NCI-H82 (cell line): ENCODE measurements at regions not wholly inside any gene's neighbourhood (a gene's known extent, or its start where the extent isn't known, plus 50 kb on each side); places are given as distances from the start of the nearest gene placed in this dataset.

Experiments
- DNase-seq: peaks from one replicate; lab custom pipeline; 2025; lab: John Stamatoyannopoulos, UW

- DNase-seq: no peak
These were observed 946.6 kb downstream of the TFAP2A start for GRCh38 chr6:9468277-9468676.

- DNase-seq: no peak
These were observed 947.1 kb downstream of the TFAP2A start for GRCh38 chr6:9467741-9468140.

- DNase-seq: no peak
These were observed 950.3 kb downstream of the TFAP2A start for GRCh38 chr6:9464583-9464982.

GRCh38 chr6:9463311-9463710 is 951.6 kb downstream of the TFAP2A start:
- no peak for DNase-seq

- peak; percentile 29 for DNase-seq
These were observed 953.7 kb downstream of the TFAP2A start for GRCh38 chr6:9461188-9461587.

GRCh38 chr6:9458424-9458823 is 956.5 kb downstream of the TFAP2A start:
- DNase-seq: peak; percentile 98

- peak; percentile 98 for DNase-seq
These were observed 958.8 kb downstream of the TFAP2A start for GRCh38 chr6:9455864-9456658.

GRCh38 chr6:9439621-9440330 is 975.1 kb downstream of the TFAP2A start:
- no peak for DNase-seq

- no peak for DNase-seq
These were observed 977.0 kb downstream of the TFAP2A start for GRCh38 chr6:9437836-9438235.

- DNase-seq: no peak
These were observed 979.6 kb downstream of the TFAP2A start for GRCh38 chr6:9435281-9435680.

GRCh38 chr6:9431945-9432344 is 982.9 kb downstream of the TFAP2A start:
- DNase-seq: no peak

- no peak for DNase-seq
These were observed 986.3 kb downstream of the TFAP2A start for GRCh38 chr6:9428421-9429172.

- DNase-seq: no peak
These were observed 986.8 kb upstream of the SLC35B3 start for GRCh38 chr6:9422138-9422537.

GRCh38 chr6:9420316-9421015 is 985.1 kb upstream of the SLC35B3 start:
- no peak for DNase-seq

GRCh38 chr6:9417400-9417799 is 982.1 kb upstream of the SLC35B3 start:
- DNase-seq: no peak

- peak; percentile 82 for DNase-seq
These were observed 977.7 kb upstream of the SLC35B3 start for GRCh38 chr6:9412951-9413559.

- DNase-seq: peak; percentile 38
These were observed 973.8 kb upstream of the SLC35B3 start for GRCh38 chr6:9409126-9409525.

GRCh38 chr6:9408402-9409117 is 973.2 kb upstream of the SLC35B3 start:
- DNase-seq: peak; percentile 34

GRCh38 chr6:9405825-9406224 is 970.5 kb upstream of the SLC35B3 start:
- no peak for DNase-seq

- peak; percentile 36 for DNase-seq
These were observed 970.0 kb upstream of the SLC35B3 start for GRCh38 chr6:9405369-9405768.
